ENCODE measurements at regions not wholly inside any gene's neighbourhood (a gene's known extent, or its start where the extent isn't known, plus 50 kb on each side); places are given as distances from the start of the nearest gene placed in this dataset.

GRCh38 chr22:45094825-45095224 lies 68.9 kb upstream of the NUP50 start:
- no peak for DNase-seq (ENCODE audit: low read depth in 2 of 2)

- no peak for DNase-seq (ENCODE audit: low read depth in 2 of 2)
Measured at GRCh38 chr22:45096256-45096907, 67.3 kb upstream of the NUP50 start.

GRCh38 chr22:45097061-45097460 lies 66.7 kb upstream of the NUP50 start:
- no peak for DNase-seq (ENCODE audit: low read depth in 2 of 2)

- no peak for DNase-seq (ENCODE audit: low read depth in 2 of 2)
Measured at GRCh38 chr22:45098056-45098455, 65.7 kb upstream of the NUP50 start.

GRCh38 chr22:45099961-45100360 lies 63.8 kb upstream of the NUP50 start:
- DNase-seq (ENCODE audit: low read depth in 2 of 2), result no peak

GRCh38 chr22:45101515-45102227 lies 62.1 kb upstream of the NUP50 start:
- no peak for DNase-seq (ENCODE audit: low read depth in 2 of 2)

GRCh38 chr22:45102896-45103420 lies 60.8 kb upstream of the NUP50 start:
- no peak for DNase-seq (ENCODE audit: low read depth in 2 of 2)

- DNase-seq (ENCODE audit: low read depth in 2 of 2), result no peak
Measured at GRCh38 chr22:45103756-45104155, 60.0 kb upstream of the NUP50 start.

GRCh38 chr22:45104313-45104712 lies 59.4 kb upstream of the NUP50 start:
- no peak for DNase-seq (ENCODE audit: low read depth in 2 of 2)

- no peak for DNase-seq (ENCODE audit: low read depth in 2 of 2)
Measured at GRCh38 chr22:45105281-45105702, 58.4 kb upstream of the NUP50 start.

- DNase-seq (ENCODE audit: low read depth in 2 of 2), result no peak
Measured at GRCh38 chr22:45107671-45108070, 56.1 kb upstream of the NUP50 start.

GRCh38 chr22:45112136-45112879 lies 51.4 kb upstream of the NUP50 start:
- no peak for DNase-seq (ENCODE audit: low read depth in 2 of 2)
